Body of pancreas (tissue), 4 donors: ENCODE measurements at regions not wholly inside any gene's neighbourhood (a gene's known extent, or its start where the extent isn't known, plus 50 kb on each side); places are given as distances from the start of the nearest gene placed in this dataset.

Experiments used
- ATAC-seq: fragments of 150-250 bp; one replicate; pipeline ENCODE4 v1.9.1; 2016
- DNase-seq, 4 donors: peaks; one replicate each; pipeline ENCODE4 v3.0.0-alpha.2; 2019
- H3K27ac ChIP-seq, 4 donors: fragments of 200-600 bp; sonication (generic); 1 replicate in 3 of 4; 2 replicates in 1 of 4; pipeline versions ENCODE4 v1.5.1 to v1.6.1; 2016 to 2019; ENCODE audit warnings: mild to moderate bottlenecking in 1 of 4, mixed read lengths in 1 of 4, moderate library complexity in 1 of 4
- H3K27me3 ChIP-seq, 2 donors: fragments of 200-600 bp; sonication (generic); one replicate each; pipeline ENCODE4 v1.6.0; 2016; ENCODE audit warnings: mild to moderate bottlenecking in 1 of 2
- H3K36me3 ChIP-seq, 2 donors: fragments of 200-600 bp; sonication (generic); replicated peaks in 1 of 2; 2 replicates each; pipeline ENCODE4 v1.5.1; 2016; ENCODE audit warnings: low read depth in 2 of 2; ENCODE audit not compliant: insufficient read depth in 1 of 2
- H3K4me1 ChIP-seq: fragments of 200-600 bp; sonication (generic); one replicate; pipeline ENCODE4 v1.6.0; 2016
- H3K4me3 ChIP-seq, 2 donors: fragments of 200-600 bp; sonication (generic); 1 replicate in 1 of 2; 2 replicates in 1 of 2; pipeline ENCODE4 v1.5.1; 2016 to 2019
- H3K9me3 ChIP-seq, 3 donors: fragments of 200-600 bp; sonication (generic); 1 replicate in 2 of 3; 2 replicates in 1 of 3; pipeline ENCODE4 v1.5.1; 2016
- POLR2A ChIP-seq, 3 donors: fragments of 450-650 bp; IDR thresholded peaks; one replicate each; pipeline ENCODE4 v1.6.1; 2016; ENCODE audit warnings: antibody characterized with exemption in 3 of 3, mild to moderate bottlenecking in 2 of 3
- WGBS, 2 donors: methylation state at CpG; one replicate each; pipeline ENCODE4 v1.1.5; 2017; 5-methylcytosine and 5-hydroxymethylcytosine counted together
- intact Hi-C: fragments of 100-400 bp; cut with DNase I; formaldehyde crosslinking; loops from one replicate; pipeline ENCODE4 v1.15.1; 2023
- TF ChIP-seq, protein P1 (sequence below), 7 experiments: fragments of 450-650 bp in 4 of 7; fragments of 200-600 bp in 3 of 7; sonication (generic) in 3 of 7; IDR thresholded peaks; one replicate each; pipeline ENCODE4 v1.5.1; 2016 to 2019; ENCODE audit warnings: antibody characterized with exemption in 7 of 7

- H3K4me3 ChIP-seq: no peak overlapping the region
- WGBS, 2 donors: 70% methylated on average over 6 of the region's 6 CpGs
- DNase-seq (peak in 2 of 4 donors; percentile 18 to 26), ATAC-seq (peak; percentile 18)
- H3K27me3 ChIP-seq: no peaks in the 10 kb centered on the region
- peak overlapping the region in 3 of 4 donors; percentile 17 to 77 (median 70) for H3K27ac ChIP-seq
- H3K9me3 ChIP-seq: no peaks in the 10 kb centered on the region
- H3K36me3 ChIP-seq: no peaks in the 10 kb centered on the region
- TF ChIP-seq, protein P1, sequence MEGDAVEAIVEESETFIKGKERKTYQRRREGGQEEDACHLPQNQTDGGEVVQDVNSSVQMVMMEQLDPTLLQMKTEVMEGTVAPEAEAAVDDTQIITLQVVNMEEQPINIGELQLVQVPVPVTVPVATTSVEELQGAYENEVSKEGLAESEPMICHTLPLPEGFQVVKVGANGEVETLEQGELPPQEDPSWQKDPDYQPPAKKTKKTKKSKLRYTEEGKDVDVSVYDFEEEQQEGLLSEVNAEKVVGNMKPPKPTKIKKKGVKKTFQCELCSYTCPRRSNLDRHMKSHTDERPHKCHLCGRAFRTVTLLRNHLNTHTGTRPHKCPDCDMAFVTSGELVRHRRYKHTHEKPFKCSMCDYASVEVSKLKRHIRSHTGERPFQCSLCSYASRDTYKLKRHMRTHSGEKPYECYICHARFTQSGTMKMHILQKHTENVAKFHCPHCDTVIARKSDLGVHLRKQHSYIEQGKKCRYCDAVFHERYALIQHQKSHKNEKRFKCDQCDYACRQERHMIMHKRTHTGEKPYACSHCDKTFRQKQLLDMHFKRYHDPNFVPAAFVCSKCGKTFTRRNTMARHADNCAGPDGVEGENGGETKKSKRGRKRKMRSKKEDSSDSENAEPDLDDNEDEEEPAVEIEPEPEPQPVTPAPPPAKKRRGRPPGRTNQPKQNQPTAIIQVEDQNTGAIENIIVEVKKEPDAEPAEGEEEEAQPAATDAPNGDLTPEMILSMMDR (IDR thresholded peaks at IDR 0.05): no peak
- no peak for TF ChIP-seq POLR2A (IDR thresholded peaks at IDR 0.05)
- intact Hi-C loops: no loop called here
- H3K4me1 ChIP-seq: peaks cover 23% of the 10 kb centered on the region
These were observed 135.5 kb downstream of the SETD4 start for GRCh38 chr21:35924714-35925301.

DNA sequence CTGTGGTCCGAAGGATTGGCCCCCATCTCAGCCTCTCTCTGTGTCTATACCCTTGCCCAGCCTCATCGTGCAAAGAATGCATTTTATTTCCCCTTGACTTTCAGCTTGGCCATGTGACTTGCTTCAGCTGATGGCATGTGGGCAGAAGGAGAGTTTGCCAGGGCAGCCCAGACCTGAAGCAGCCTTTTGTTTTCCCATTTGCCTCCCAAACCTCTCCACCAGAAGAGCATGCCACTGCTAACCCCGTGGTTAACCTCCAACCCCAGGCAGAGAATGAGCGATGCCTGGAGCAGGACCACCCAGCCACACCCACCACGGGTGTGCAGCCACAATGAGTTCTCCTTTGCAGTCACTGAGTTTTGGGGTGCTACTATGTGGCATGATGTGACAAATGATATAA, 136.4 kb downstream of the SETD4 start:
- DNase-seq: no peak
- ATAC-seq: no peak
- 67 to 68% methylated on average over 5 of the region's 5 CpGs for WGBS, 2 donors
- Histone ChIP-seq H3K4me1 (peaks cover 23% of the 10 kb centered on the region), H3K9me3 (no peaks in the 10 kb centered on the region), H3K36me3 (no peaks in the 10 kb centered on the region), H3K4me3 (no peak overlapping the region), H3K27ac (no peak overlapping the region), H3K27me3 (no peaks in the 10 kb centered on the region)
- intact Hi-C loops: no loop called here
- no peak for TF ChIP-seq POLR2A (IDR thresholded peaks at IDR 0.05)
- TF ChIP-seq, protein P1 (IDR thresholded peaks at IDR 0.05): no peak

DNA sequence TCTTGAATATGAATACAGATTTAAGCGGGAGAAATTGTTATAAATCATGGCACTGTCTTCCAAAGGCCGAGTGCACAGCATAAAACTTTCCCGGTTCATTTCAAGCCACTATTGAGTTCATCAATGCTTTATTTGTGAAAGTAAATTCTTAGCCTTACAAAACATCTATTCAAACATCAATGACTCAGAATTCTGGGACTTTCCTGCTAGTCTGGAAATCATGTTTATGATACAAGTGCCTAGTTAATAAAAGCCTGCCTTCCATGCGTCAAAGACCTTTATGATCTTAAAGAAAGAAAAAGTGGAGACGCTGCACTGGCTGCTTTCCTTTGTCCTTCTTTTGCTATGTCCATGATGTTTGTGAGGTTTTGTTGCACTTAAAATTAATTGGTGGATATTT, 137.7 kb downstream of the SETD4 start:
- Histone ChIP-seq H3K27ac (peak overlapping the region in 3 of 4 donors; percentile 4 to 38 (median 37)), H3K36me3 (no peaks in the 10 kb centered on the region), H3K27me3 (no peaks in the 10 kb centered on the region), H3K9me3 (no peaks in the 10 kb centered on the region), H3K4me1 (peaks cover 23% of the 10 kb centered on the region), H3K4me3 (no peak overlapping the region)
- no peak for TF ChIP-seq POLR2A (IDR thresholded peaks at IDR 0.05)
- TF ChIP-seq, protein P1 (IDR thresholded peaks at IDR 0.05): no peak
- no peak for DNase-seq
- intact Hi-C loops: no loop called here
- WGBS, 2 donors: 43 to 50% methylated on average over 5 of the region's 5 CpGs
- no peak for ATAC-seq

- H3K9me3 ChIP-seq: no peaks in the 10 kb centered on the region
These were observed 138.9 kb downstream of the SETD4 start for GRCh38 chr21:35921471-35921870.

More at GRCh38 chr21:35921471-35921870, 138.9 kb downstream of the SETD4 start:
- Histone ChIP-seq H3K4me3 (no peak overlapping the region), H3K27me3 (no peaks in the 10 kb centered on the region), H3K4me1 (peaks cover 23% of the 10 kb centered on the region), H3K36me3 (no peaks in the 10 kb centered on the region), H3K27ac (peak overlapping the region in 2 of 4 donors; percentile 17 to 38)
- DNase-seq: no peak
- TF ChIP-seq, protein P1 (IDR thresholded peaks at IDR 0.05): no peak
- TF ChIP-seq POLR2A (IDR thresholded peaks at IDR 0.05): no peak
- ATAC-seq: no peak
- intact Hi-C loops: no loop called here
- WGBS, 2 donors: 72 to 76% methylated on average over 2 of the region's 2 CpGs
